Left renal cortex interstitium (tissue), 4 donors: ENCODE measurements at regions not wholly inside any gene's neighbourhood (a gene's known extent, or its start where the extent isn't known, plus 50 kb on each side); places are given as distances from the start of the nearest gene placed in this dataset.

Source experiments
- DNase-seq, 4 donors: peaks; one replicate each; pipeline ENCODE4 v3.0.0-alpha.2; 2013; ENCODE audit warnings: low read depth in 4 of 4, low spot score in 2 of 4, missing footprints in 1 of 4

GRCh38 chr19:32181216-32181920 lies 164.0 kb upstream of the ZNF507 start:
- no peak for DNase-seq

- no peak for DNase-seq
Observed at GRCh38 chr19:32186542-32187330, 158.7 kb upstream of the ZNF507 start.

GRCh38 chr19:32188921-32189320 lies 156.5 kb upstream of the ZNF507 start:
- no peak for DNase-seq

GRCh38 chr19:32189956-32190706 lies 155.3 kb upstream of the ZNF507 start:
- no peak for DNase-seq

- no peak for DNase-seq
Observed at GRCh38 chr19:32191921-32192320, 153.5 kb upstream of the ZNF507 start.

GRCh38 chr19:32195706-32196610 lies 149.5 kb upstream of the ZNF507 start:
- no peak for DNase-seq

- no peak for DNase-seq
Observed at GRCh38 chr19:32196690-32197420, 148.6 kb upstream of the ZNF507 start.

GRCh38 chr19:32197896-32198882 lies 147.2 kb upstream of the ZNF507 start:
- no peak for DNase-seq

GRCh38 chr19:32199501-32200040 lies 145.8 kb upstream of the ZNF507 start:
- no peak for DNase-seq

GRCh38 chr19:32200312-32201038 lies 144.9 kb upstream of the ZNF507 start:
- no peak for DNase-seq

- DNase-seq, result no peak
Observed at GRCh38 chr19:32201211-32201610, 144.2 kb upstream of the ZNF507 start.

- no peak for DNase-seq
Observed at GRCh38 chr19:32201636-32202051, 143.8 kb upstream of the ZNF507 start.

- no peak for DNase-seq
Observed at GRCh38 chr19:32202244-32202643, 143.2 kb upstream of the ZNF507 start.

GRCh38 chr19:32203161-32203560 lies 142.2 kb upstream of the ZNF507 start:
- no peak for DNase-seq

- DNase-seq, result no peak
Observed at GRCh38 chr19:32206065-32206464, 139.3 kb upstream of the ZNF507 start.

GRCh38 chr19:32208060-32208459 lies 137.3 kb upstream of the ZNF507 start:
- no peak for DNase-seq

GRCh38 chr19:32219392-32219791 lies 126.0 kb upstream of the ZNF507 start:
- DNase-seq, result no peak
